Islet of Langerhans (tissue), 1 donor: ENCODE measurements at regions not wholly inside any gene's neighbourhood (a gene's known extent, or its start where the extent isn't known, plus 50 kb on each side); places are given as distances from the start of the nearest gene placed in this dataset.
"Not testable (repeated sequence)": the region's sequence is repeated elsewhere in the genome, so short reads cannot be mapped to it uniquely, and the experiment has no call there.

Source experiments
- FAIRE-seq: peaks from one replicate; lab custom pipeline; 2011; peaks lifted over from hg19 to GRCh38; lab: Jason Lieb, UNC

DNA sequence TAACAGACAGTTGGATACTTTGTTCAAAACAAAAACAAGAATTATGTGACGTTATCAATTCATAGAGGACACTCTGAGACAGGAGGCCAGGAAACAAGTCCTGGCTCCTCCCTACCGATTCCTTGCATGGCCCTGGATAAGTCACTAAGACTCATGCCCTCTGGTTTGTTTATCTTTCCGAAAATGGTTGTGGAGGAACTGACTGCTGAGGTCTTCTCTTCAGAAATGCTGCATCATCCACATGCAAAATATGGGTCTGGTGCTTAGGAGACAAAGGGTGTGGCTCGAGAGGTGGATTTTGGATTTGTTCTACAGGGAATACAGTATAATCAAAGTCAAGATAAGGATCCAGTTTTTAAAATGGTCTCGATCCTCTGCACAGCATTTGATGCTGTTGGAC lies 130.9 kb downstream of the RELL1 start:
- no peak for FAIRE-seq

DNA sequence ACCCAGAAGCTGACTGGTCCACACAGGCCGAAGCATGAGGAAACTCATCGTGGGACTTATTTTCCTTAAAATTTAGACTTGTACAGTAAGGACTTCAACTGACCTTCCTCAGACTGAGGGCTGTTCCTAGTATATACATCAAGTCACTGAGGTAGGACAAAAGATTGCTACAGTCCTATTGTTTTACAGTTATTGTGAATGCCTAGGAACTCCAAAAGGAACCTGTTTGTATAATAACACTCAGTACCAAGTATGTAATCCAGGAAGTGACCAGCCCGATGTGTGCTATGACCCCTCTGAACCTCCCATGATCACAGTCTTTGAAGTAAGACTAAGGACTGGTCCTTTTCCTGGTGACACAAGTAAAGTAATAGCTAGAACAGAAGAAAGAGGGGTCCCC lies 136.3 kb downstream of the RELL1 start:
- FAIRE-seq: not testable (repeated sequence)

DNA sequence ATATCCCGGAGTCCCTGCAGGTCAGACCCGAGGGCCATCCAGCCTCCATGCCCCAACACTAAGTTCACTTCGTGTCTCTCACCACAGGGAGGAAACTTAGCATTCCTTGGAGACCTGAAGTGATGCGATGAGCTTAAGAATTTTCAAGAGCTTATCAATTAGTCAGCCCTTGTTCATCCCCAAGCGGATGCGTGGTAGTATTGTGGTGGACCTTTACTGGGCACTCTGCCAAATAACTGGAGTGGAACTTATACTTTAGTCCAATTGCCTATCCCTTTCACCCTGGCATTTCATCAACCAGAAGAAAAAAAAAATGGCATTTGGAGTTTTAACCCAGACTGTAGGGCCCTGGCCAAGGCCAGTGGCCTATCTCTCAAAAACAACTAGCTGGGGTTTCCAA lies 137.1 kb downstream of the RELL1 start:
- no peak for FAIRE-seq

DNA sequence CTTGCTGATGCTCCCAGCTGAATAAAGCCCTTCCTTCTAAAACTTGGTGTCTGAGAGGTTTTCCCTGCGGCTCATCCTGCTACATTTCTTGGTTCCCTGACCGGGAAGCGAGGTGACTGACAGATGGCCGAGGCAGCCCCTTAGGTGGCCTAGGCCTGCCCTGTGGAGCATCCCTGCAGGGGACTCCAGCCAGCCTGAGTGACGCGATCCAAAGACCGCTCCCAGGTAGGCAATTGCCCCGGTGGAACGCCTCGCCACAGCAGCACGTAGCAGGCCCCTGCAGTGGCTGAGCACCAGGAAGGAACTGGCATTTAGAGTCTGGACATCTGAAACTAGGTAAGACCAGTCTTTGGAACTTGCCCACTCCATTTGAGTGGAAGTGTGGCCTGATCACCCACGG lies 139.6 kb downstream of the RELL1 start:
- no peak for FAIRE-seq

DNA sequence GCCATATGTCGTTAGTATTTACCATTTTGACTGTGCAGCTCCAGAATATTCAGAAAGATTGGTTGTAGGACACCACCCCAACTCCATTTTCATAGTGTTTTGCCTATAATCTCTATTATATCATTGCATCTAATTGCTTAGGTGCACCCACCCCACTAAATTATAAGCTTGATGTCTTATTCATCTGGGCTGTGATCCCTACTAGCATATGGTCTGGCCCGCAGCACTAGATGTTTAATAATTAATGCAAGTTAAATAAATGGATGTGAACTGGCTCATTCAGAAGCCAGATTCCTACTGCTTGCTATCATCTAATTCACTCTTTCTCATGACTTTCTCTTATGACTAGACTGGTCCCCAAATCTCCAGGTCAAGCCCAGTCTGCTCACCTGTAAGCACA lies 143.5 kb downstream of the RELL1 start:
- FAIRE-seq: no peak

DNA sequence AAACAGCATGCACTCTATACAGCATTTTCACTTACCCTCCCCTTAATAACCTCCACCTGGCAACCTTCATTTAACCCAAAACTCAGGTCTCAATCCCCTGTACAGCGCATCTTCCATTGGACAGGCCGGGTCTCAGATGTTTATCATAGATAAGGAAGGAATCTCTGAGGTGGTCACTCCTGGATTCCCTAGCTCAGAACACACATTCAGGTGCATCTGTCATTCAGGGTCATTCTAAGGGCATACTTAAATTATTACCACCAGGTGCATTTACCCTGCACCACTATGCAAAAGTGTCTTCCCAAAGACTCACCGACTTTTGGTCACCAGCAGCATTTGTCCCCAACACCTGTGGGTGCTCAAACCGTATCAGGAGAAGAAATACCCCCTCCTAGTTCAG lies 144.2 kb downstream of the RELL1 start:
- FAIRE-seq: no peak

DNA sequence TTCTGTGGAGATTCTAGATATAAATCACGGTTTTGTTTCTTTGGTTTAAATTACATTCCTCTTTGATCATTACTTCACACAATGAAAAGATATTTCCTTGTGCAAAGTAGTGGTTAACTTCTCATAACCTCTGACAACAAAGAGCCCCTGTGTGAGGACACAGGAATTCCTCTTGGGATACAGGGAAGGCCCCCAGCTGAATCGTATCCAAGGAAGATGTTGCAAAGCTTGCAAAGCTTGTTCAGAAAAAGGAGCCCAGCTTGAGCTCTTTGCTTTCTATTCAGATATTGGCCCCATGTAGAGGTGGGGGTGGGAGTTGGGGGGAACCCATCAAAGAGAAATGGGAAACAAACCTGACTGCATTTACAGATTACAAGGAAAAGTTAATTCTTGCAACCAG lies 145.7 kb downstream of the RELL1 start:
- FAIRE-seq: no peak

DNA sequence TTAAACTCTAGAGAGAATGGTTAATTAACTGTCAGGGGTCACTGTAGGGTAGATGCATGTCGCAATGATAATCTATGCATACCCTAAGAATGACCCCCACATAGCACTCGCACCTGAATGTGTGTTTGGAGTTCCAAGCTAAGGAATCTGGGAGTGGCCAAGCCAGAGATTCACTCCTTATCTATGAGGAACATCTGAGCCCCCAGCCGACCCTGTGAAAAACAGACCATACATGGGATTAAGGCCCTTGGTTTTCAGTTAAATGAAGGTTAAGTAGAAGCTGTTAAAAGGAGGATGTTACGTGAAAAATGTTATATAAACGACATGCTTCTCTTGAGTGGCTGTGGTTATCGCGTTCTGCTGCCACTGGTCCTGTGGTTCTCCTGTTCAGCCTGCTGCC lies 147.2 kb downstream of the RELL1 start:
- no peak for FAIRE-seq

DNA sequence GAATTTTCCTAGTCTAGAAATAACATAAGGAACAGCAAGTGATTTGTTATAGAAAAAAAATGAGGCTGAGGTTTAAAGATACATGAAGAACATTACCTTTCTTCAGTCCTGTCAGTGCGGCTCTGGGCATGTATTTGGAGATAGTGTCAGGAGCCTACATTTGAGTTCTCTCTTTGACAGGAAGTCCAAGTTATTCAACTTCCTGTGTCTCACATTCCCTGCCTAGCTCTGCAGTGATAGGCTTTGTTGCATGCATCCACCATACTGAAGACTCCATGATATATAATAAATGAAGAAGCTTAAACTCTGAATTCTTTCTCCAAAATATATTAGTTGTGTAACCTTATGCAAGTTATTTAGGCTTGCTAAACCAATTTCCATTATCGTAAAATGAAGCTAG lies 148.7 kb downstream of the RELL1 start:
- FAIRE-seq: no peak

DNA sequence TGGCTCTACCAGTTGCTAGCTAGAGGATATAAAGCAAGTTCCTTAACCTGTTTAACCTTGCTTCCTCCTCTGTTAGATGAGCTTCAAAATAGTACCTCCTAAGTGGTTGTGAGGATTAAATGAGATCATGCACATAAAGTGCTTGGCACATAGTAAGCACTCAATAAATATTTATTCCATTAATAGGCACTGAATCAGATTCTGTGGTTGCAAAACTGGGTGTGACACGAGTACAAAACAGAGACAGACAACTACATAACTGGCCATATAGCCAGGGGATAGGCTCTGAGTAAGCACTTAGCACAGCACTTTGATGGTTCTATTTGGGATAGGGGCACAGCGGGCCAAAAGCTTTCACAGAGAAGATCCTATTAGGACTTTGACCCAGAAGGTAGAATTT lies 150.3 kb downstream of the RELL1 start:
- no peak for FAIRE-seq

DNA sequence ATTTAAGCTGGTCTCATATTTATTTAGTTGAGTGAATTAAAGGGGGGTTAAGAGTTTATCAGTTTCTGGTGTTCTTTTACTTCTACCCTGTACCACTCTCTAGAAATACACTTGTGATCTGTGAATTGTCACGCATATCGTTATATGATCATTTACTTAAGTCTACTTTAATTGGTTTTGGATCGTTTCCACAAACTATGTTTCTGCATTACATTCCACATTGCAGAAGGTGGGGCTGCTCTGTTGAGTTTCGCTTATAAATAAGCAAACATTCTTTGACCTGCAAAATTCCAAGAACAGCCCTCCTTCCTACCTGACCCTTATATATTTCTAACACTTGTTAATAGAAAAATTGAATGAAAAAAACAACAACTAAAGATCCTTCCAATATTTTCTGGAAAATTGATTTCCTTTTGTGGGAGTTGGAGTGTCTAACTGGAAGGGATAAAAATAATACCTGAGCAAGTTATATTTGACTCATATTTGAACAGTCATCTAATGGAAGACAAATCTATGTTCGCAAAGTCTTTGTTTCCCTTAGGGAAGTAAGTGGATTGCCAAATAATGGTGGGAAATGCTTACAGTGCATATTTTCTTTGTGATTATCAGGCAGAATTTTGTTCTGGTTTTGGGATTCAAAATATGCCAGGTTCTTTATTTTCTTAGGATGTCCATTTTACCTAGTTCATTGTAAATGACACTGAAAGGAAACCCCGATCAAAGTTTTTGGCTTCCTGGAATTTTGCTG lies 152.7 kb downstream of the RELL1 start:
- peak; percentile 82 for FAIRE-seq

DNA sequence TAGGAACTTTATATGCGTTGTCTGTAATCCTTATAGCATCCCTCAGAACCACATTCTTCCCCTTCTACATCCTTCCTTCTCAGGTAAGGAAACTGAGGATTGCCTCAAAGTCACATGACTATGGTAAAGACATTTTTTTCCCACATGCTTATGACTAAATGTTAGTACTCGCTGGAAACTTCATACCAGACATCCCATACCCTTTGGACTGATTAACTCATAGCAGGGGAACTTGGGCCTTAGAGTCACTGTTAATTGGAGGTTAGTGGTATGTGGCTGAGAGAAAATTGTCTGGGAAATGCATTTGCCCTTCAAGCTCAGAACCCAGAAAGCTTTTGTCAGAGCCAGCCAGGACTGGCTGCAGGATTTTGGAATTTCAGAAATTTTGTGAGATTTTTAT lies 155.0 kb downstream of the RELL1 start:
- FAIRE-seq: no peak

DNA sequence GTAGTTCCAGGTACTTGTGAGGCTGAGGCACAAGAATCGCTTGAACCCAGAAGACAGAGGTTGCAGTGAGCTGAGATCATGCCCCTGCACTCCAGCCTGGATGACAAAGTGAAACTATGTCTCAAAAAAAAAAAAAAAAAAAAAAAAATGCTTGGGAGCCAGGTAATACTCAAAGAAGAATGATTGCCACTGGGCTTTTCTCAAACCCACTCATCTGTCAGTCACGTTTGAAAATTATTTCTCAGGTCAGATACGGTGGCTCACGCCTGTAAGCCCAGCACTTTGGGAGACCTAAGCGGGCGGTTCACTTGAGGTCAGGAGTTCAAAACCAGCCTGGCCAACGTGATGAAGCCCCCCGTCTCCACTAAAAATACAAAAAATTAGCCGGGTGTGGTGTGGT lies 155.7 kb downstream of the RELL1 start:
- FAIRE-seq: no peak

DNA sequence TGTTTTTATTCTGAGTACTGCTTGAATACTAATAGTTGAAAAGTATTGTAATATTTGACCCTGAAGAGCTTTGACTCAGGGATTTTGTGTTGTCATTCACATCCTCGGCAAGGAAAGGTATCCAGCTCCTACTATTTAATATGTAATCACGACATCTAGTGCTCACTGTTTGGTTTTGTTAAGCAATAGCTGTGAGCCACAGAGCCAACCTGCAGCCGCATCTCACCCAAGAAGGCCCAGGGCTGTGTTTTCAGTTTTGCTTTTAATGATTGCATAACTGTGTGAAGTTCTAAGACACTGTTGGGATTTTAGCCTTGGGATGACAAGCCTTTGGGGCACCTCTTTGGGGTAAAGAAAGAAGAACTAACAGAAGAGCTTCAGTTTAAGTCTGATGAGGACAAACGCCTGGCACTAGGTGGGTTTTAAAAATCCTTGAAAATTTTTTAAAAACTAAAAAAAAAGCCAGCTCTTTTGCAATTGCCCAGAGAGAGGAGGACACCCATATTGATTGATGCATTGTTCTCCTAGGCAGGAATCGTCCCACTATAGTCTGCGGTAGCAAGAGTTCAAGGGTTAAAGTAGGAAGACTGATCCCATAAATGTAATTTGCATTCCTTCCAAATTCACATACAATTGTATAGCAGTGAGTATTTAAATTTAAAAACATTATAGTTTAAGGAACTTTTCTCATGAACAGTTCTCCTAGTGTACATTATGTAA lies 157.8 kb downstream of the RELL1 start:
- peak; percentile 96 for FAIRE-seq

DNA sequence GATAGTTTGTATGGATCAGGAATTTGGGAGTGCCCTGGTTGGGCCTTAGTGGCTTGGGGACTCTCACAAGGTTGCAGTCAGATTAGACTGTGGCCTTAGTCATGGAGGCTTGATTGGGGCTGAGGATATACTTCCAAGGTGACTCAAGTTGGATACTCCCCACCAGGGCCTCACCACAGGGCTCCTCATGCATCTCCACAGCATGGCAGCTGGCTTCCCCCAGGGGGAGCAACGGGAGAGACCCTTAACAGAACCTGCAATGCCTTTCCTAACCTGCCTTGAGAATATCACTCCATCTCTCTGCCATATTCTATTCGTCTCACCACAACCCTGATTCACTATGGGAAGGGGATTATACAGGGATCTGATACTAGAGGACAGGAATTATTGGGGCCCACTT lies 161.9 kb downstream of the RELL1 start:
- FAIRE-seq: no peak

DNA sequence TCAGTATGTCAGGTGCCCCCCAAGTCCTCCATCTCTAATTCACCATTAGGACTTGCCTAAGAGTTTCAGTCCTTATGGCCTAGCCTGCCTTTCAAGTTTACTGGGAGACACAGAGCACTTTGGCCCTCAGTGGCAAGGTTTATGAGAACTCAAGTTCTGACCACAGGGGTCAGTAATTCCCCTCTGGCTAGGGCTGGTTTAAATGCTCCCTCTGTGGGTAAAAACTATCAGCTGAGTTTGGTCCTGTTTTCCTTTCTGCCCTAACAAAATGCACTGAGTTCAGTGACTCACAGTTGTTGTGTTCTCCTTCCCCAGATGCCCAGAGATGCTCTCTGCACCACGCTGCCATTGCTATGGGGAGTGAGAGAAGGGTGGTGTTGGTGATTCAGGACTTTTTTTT lies 163.2 kb downstream of the RELL1 start:
- FAIRE-seq: no peak

DNA sequence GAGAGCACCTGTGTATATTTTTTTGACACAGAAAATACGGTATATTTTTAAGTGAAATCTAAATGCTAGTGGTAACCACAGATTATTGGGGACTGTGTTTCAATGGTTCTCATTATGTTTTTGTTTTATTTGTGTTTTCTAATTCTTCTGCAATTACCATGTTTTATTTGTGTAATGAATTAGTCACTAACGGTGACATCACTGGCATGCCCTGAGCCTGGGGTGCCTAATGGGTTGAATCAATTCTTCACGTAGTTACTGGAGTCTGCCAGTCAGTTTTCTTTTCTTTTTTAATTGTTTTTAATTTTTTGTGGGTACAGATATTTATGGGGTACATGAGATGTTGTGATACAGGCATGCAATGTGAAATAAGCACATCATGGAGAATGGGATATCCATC lies 168.8 kb downstream of the RELL1 start:
- FAIRE-seq: no peak

DNA sequence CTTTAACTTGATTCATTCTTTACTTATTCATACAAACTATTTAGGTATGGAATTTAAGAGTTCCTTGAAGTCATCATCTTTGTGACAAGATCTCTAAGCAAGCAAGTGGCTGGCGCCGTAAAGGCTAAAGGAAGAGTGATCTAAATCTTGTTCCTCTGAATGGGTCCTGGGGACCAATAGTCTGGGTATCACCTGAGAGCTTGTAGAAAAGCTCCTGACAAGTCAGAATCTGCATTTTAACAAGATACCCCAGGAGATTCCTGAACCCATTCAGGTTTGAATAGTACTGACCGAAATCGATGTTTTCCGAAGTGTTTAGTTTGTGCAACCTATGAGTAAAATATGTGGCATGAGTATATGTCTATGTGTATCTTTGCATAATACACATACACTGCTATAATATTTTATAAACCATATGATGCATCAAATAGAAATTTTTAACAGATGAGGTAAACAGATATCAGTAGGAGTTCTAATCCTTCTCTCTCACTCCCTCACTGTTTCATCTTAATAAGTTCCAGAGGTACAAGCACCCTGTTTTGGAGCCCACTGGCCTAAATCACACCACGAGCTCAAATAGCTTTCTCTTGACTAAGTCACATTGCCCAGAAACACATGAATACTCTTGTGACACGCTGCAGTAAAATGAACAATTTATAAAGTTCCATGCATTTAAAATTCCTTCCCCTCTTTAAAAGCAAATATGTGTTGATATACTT lies 170.0 kb downstream of the RELL1 start:
- no peak for FAIRE-seq

DNA sequence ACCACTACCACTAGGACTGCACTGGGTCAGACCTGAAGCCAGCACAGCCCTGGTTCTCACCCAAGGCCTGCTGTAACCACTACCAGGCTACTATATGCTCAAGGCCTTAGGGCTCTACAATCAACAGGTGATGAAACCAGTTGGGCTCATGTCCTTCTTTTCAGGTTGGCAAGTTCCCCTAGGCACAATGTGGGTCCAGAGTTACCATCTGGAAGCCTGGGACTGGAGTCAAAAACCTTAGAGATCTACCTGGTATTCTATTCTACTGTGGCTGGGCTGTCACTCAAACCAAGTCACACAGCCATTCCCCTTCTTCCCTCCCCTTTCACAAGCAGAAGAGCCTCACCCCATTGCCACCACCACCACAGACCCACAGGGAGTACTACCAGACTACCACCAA lies 175.6 kb downstream of the RELL1 start:
- no peak for FAIRE-seq

DNA sequence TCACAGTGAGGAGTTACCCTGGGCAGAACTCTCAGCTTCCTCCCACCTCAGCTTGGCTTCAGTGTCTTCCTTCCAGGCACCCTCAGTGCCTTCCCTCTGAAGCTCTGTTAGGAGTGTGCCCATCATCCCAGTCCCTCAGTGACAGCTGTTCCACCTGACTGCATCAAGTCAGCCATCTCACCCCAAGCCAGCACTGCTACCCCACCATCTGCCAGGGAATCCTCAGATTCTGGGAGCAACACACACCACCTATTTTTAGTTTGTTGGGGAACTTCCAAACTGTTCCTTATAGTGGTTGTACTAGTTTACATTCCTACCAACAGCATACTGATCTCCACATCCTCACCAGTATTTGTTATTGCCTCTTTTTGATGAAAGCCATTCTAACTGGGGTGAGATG lies 182.9 kb downstream of the RELL1 start:
- no peak for FAIRE-seq

DNA sequence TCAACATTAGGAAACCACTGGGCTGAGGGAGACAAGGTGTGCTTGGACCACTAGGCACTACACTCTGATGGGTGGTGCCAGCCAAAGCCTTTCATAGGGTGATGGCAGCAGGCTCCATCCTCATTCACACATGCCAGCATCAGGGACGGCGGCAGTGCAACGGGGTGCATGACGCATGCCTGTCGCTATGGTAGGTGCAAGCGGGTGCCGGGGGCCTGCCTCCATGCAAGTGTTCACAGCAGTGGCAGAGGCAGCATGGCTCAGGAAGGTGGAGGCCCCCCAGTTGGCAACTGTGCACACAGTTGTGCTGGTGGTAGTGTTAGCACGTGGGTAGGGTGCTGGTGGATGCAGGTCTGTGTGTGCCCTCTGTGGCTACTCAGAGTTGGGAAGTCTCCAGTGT lies 184.1 kb downstream of the RELL1 start:
- FAIRE-seq: no peak
